Endothelial cell (in vitro differentiated cells): ENCODE measurements at regions not wholly inside any gene's neighbourhood (a gene's known extent, or its start where the extent isn't known, plus 50 kb on each side); places are given as distances from the start of the nearest gene placed in this dataset.

Source experiments
- DNase-seq: peaks from one replicate; pipeline ENCODE4 v3.0.0; 2021; ENCODE audit warnings: low spot score
- H3K27ac Mint-ChIP-seq: one replicate; pipeline ENCODE4 v1.8.0; 2021; ENCODE audit warnings: mixed read lengths, inconsistent platforms; ENCODE audit not compliant: unreplicated experiment
- H3K27me3 Mint-ChIP-seq: one replicate; pipeline ENCODE4 v1.8.0; 2021; ENCODE audit warnings: mild to moderate bottlenecking, moderate library complexity, mixed read lengths, inconsistent platforms; ENCODE audit not compliant: unreplicated experiment
- H3K36me3 Mint-ChIP-seq: one replicate; pipeline ENCODE4 v1.8.0; 2021; ENCODE audit warnings: mild to moderate bottlenecking, low read depth, mixed read lengths, inconsistent platforms; ENCODE audit not compliant: unreplicated experiment
- H3K4me1 Mint-ChIP-seq: one replicate; pipeline ENCODE4 v1.8.0; 2021; ENCODE audit warnings: mild to moderate bottlenecking, mixed read lengths, inconsistent platforms; ENCODE audit not compliant: unreplicated experiment
- H3K4me3 Mint-ChIP-seq: one replicate; pipeline ENCODE4 v1.8.0; 2021; ENCODE audit warnings: mild to moderate bottlenecking, mixed read lengths, inconsistent platforms; ENCODE audit not compliant: unreplicated experiment
- H3K9me3 Mint-ChIP-seq: one replicate; pipeline ENCODE4 v1.8.0; 2021; ENCODE audit warnings: mixed read lengths, inconsistent platforms; ENCODE audit not compliant: unreplicated experiment
- TF ChIP-seq, protein P1 (sequence below): fragments of 200-600 bp; sonication (generic); IDR thresholded peaks from one replicate; pipeline ENCODE4 v1.5.0; 2021; ENCODE audit warnings: antibody characterized with exemption; ENCODE audit not compliant: unreplicated experiment

GRCh38 chr10:111785921-111786320, 397.6 kb downstream of the GPAM start:
- H3K4me1 Mint-ChIP-seq = no peaks in the 10 kb centered on the region
- TF ChIP-seq, protein P1, sequence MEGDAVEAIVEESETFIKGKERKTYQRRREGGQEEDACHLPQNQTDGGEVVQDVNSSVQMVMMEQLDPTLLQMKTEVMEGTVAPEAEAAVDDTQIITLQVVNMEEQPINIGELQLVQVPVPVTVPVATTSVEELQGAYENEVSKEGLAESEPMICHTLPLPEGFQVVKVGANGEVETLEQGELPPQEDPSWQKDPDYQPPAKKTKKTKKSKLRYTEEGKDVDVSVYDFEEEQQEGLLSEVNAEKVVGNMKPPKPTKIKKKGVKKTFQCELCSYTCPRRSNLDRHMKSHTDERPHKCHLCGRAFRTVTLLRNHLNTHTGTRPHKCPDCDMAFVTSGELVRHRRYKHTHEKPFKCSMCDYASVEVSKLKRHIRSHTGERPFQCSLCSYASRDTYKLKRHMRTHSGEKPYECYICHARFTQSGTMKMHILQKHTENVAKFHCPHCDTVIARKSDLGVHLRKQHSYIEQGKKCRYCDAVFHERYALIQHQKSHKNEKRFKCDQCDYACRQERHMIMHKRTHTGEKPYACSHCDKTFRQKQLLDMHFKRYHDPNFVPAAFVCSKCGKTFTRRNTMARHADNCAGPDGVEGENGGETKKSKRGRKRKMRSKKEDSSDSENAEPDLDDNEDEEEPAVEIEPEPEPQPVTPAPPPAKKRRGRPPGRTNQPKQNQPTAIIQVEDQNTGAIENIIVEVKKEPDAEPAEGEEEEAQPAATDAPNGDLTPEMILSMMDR = no peak
- no peak for DNase-seq
- no peaks in the 10 kb centered on the region for H3K9me3 Mint-ChIP-seq
- no peaks in the 10 kb centered on the region for H3K36me3 Mint-ChIP-seq
- H3K27ac Mint-ChIP-seq = no peak overlapping the region
- H3K4me3 Mint-ChIP-seq = no peak overlapping the region
- peaks cover 1% of the 10 kb centered on the region for H3K27me3 Mint-ChIP-seq

GRCh38 chr10:111789821-111790220, 393.7 kb downstream of the GPAM start:
- H3K36me3 Mint-ChIP-seq = no peaks in the 10 kb centered on the region
- no peaks in the 10 kb centered on the region for H3K9me3 Mint-ChIP-seq
- H3K27me3 Mint-ChIP-seq = no peaks in the 10 kb centered on the region
- no peak overlapping the region for H3K4me3 Mint-ChIP-seq
- H3K4me1 Mint-ChIP-seq = no peaks in the 10 kb centered on the region
- no peak overlapping the region for H3K27ac Mint-ChIP-seq
- TF ChIP-seq, protein P1 = no peak
- DNase-seq = no peak

DNA sequence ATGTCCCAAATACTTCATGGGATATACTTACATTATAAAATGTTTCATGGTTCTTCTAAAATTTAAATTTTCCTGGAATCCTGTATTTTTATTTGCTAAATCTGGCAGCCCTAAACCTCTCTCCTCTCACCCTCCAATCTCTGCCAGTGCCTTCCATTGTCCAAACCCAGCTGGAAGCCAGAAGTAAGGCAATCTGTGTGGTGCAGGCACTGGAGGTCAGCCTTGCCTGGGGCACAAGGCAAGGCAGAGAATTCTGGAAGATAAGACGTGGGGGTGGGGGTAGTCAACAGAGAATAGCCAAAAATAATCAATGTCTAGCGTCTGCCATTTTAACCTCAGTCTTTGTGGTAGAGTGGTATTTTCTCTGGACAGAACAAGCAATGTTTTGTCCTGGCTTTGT, 381.7 kb downstream of the GPAM start:
- Mint-ChIP-seq H3K27ac (no peak overlapping the region), H3K9me3 (no peaks in the 10 kb centered on the region), H3K4me1 (no peaks in the 10 kb centered on the region), H3K27me3 (peaks cover 3% of the 10 kb centered on the region), H3K36me3 (no peaks in the 10 kb centered on the region), H3K4me3 (no peak overlapping the region)
- DNase-seq = no peak
- TF ChIP-seq, protein P1 = no peak

DNA sequence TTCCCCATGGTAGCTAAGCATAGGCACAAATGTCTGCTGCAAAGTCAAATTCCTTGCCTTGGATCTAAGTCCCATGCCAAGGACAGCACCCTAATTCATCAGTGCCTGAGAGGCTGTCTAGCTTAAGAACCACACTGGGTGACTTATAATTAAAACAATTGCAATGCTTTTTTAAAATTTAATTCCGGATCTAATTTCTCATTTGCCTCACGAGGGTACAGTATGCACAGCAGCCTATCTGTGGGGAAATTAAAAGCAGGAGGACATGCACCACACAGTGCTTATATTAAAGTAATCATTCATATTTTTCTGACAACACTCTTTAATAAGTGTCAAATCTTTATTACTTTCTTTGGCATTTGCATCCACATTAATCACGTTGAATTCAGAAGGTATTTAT, 378.8 kb downstream of the GPAM start:
- no peak overlapping the region for H3K27ac Mint-ChIP-seq
- TF ChIP-seq, protein P1 = no peak
- no peak overlapping the region for H3K4me3 Mint-ChIP-seq
- peaks cover 3% of the 10 kb centered on the region for H3K27me3 Mint-ChIP-seq
- no peaks in the 10 kb centered on the region for H3K4me1 Mint-ChIP-seq
- DNase-seq = no peak
- H3K9me3 Mint-ChIP-seq = no peaks in the 10 kb centered on the region
- no peaks in the 10 kb centered on the region for H3K36me3 Mint-ChIP-seq

- Mint-ChIP-seq H3K4me3 (no peak overlapping the region), H3K4me1 (no peaks in the 10 kb centered on the region), H3K27me3 (peaks cover 1% of the 10 kb centered on the region), H3K27ac (no peak overlapping the region), H3K9me3 (no peaks in the 10 kb centered on the region), H3K36me3 (no peaks in the 10 kb centered on the region)
- no peak for DNase-seq
- TF ChIP-seq, protein P1 = no peak
Observed at GRCh38 chr10:111811517-111811916, 372.0 kb downstream of the GPAM start.
